Skeletal muscle satellite cell (primary cell): ENCODE measurements at regions not wholly inside any gene's neighbourhood (a gene's known extent, or its start where the extent isn't known, plus 50 kb on each side); places are given as distances from the start of the nearest gene placed in this dataset.
"Not testable (repeated sequence)": the region's sequence is repeated elsewhere in the genome, so short reads cannot be mapped to it uniquely, and the experiment has no call there.

ENCODE experiments used
- H3K27me3 ChIP-seq: 2 replicates; pipeline ENCODE4 v1.7.0; 2013; ENCODE audit warnings: low read length; ENCODE audit not compliant: control insufficient read depth, insufficient read depth
- H3K36me3 ChIP-seq: 2 replicates; pipeline ENCODE4 v1.7.0; 2013; ENCODE audit warnings: mild to moderate bottlenecking, control low read depth, low read length; ENCODE audit not compliant: insufficient read depth
- H3K4me1 ChIP-seq: 2 replicates; pipeline ENCODE4 v1.7.0; 2013; ENCODE audit warnings: low read length; ENCODE audit not compliant: control insufficient read depth, insufficient read depth
- H3K4me2 ChIP-seq: 2 replicates; pipeline ENCODE4 v1.7.0; 2013; ENCODE audit warnings: mild to moderate bottlenecking, low read length
- H3K4me3 ChIP-seq: 2 replicates; pipeline ENCODE4 v1.7.0; 2013; ENCODE audit warnings: low read length
- H3K9ac ChIP-seq: 2 replicates; pipeline ENCODE4 v1.7.0; 2013; ENCODE audit warnings: mild to moderate bottlenecking, low read depth, low read length, moderate library complexity
- H3K9me3 ChIP-seq: replicated peaks from 2 replicates; pipeline ENCODE4 v1.7.0; 2013; ENCODE audit warnings: mild to moderate bottlenecking, control low read depth, low read length

GRCh38 chr4:63222466-63222865 is 1186.8 kb downstream of the TECRL start:
- no peaks in the 10 kb centered on the region for H3K27me3 ChIP-seq

DNA sequence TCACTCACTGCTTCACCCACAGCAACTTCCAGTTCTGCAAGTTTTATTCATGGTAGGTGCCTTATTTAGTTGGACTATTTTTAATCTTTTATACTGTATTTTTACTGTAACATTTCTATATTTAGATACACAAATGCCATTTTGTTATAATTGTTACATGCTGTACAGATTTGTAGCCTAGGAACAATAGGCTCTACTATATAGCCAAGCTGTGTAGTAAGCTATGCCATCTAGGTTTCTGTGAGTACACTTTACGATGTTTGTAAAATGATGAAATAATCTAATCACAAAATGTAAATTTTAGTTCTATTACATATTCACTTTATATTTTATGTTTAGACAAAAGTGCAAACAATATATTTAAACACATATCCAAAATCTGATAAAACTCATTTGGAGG is 1187.8 kb downstream of the TECRL start:
- H3K4me2 ChIP-seq = no peak overlapping the region
- H3K27me3 ChIP-seq = no peaks in the 10 kb centered on the region
- H3K36me3 ChIP-seq = no peaks in the 10 kb centered on the region
- H3K9ac ChIP-seq = no peak overlapping the region
- no peak overlapping the region for H3K4me3 ChIP-seq
- H3K9me3 ChIP-seq = peaks cover 11% of the 10 kb centered on the region
- no peaks in the 10 kb centered on the region for H3K4me1 ChIP-seq

More at GRCh38 chr4:63222466-63222865, 1186.8 kb downstream of the TECRL start:
- Histone ChIP-seq H3K36me3 (no peaks in the 10 kb centered on the region), H3K9ac (no peak overlapping the region), H3K9me3 (peaks cover 11% of the 10 kb centered on the region), H3K4me2 (no peak overlapping the region), H3K4me1 (no peaks in the 10 kb centered on the region), H3K4me3 (no peak overlapping the region)

DNA sequence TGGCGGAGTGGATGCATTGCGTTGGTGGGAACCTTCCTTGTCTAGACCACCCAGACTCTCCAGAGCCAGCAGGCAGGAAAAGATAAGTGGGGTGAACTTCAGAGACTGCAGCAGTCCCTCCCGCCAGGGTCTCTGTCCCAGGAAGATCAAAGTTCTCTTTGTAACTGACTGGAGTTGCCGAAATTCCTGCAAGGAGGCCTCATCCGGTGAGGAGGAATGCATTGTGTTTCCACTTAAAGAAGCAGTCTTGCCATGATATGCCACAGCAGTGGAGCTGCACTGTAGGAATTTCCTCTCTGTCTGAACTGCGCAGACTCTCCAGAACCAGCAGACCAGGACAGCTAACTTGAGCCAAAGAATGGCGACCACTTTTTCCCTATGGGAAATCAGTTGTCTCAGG is 1190.4 kb downstream of the TECRL start:
- Histone ChIP-seq H3K27me3 (no peaks in the 10 kb centered on the region), H3K4me2 (no peak overlapping the region), H3K9me3 (peaks cover 7% of the 10 kb centered on the region), H3K4me1 (no peaks in the 10 kb centered on the region), H3K4me3 (no peak overlapping the region), H3K9ac (no peak overlapping the region), H3K36me3 (no peaks in the 10 kb centered on the region)

- no peaks in the 10 kb centered on the region for H3K4me1 ChIP-seq
- no peak overlapping the region for H3K9ac ChIP-seq
- H3K4me2 ChIP-seq = no peak overlapping the region
- no peaks in the 10 kb centered on the region for H3K27me3 ChIP-seq
- no peaks in the 10 kb centered on the region for H3K36me3 ChIP-seq
- H3K4me3 ChIP-seq = no peak overlapping the region
- H3K9me3 ChIP-seq = peaks cover 3% of the 10 kb centered on the region
Observed at GRCh38 chr4:63214076-63214475, 1195.2 kb downstream of the TECRL start.

- no peaks in the 10 kb centered on the region for H3K9me3 ChIP-seq
- no peaks in the 10 kb centered on the region for H3K4me1 ChIP-seq
- H3K4me3 ChIP-seq = no peak overlapping the region
- no peak overlapping the region for H3K4me2 ChIP-seq
- no peaks in the 10 kb centered on the region for H3K27me3 ChIP-seq
- no peaks in the 10 kb centered on the region for H3K36me3 ChIP-seq
- H3K9ac ChIP-seq = no peak overlapping the region
Observed at GRCh38 chr4:63211776-63212479, 1197.3 kb downstream of the TECRL start.

DNA sequence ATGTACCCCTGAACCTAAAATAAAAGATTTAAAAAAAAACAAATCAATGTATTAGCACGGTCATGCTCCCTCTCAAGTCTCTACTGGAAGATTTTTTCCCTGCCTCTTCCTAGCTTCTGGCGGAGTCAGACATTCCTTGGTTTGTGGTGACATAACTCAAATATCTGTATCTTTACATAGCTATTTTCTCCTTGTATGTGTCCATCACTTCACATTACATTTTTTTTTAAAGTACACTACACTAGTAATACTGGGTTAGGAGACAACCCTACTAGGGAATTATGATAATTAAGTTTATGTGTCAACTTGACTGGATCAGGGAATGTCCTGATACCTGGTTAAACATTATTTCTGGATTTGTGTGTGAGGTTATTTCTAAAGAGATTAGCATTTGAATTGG is 1197.9 kb downstream of the TECRL start:
- Histone ChIP-seq H3K9me3 (no peaks in the 10 kb centered on the region), H3K4me3 (no peak overlapping the region), H3K36me3 (no peaks in the 10 kb centered on the region), H3K27me3 (no peaks in the 10 kb centered on the region), H3K4me1 (no peaks in the 10 kb centered on the region), H3K4me2 (no peak overlapping the region), H3K9ac (no peak overlapping the region)

- not testable (repeated sequence) for H3K36me3 ChIP-seq, H3K4me2 ChIP-seq, H3K9ac ChIP-seq, H3K27me3 ChIP-seq, H3K9me3 ChIP-seq, H3K4me1 ChIP-seq, H3K4me3 ChIP-seq
Observed at GRCh38 chr4:63193029-63193428, 1216.2 kb downstream of the TECRL start.

GRCh38 chr4:63171341-63171740 is 1237.9 kb downstream of the TECRL start:
- Histone ChIP-seq H3K4me2 (no peak overlapping the region), H3K36me3 (no peaks in the 10 kb centered on the region), H3K9me3 (peaks cover 4% of the 10 kb centered on the region), H3K27me3 (no peaks in the 10 kb centered on the region), H3K4me1 (no peaks in the 10 kb centered on the region), H3K9ac (no peak overlapping the region), H3K4me3 (no peak overlapping the region)

- Histone ChIP-seq H3K36me3 (no peaks in the 10 kb centered on the region), H3K9me3 (peaks cover 4% of the 10 kb centered on the region), H3K4me3 (no peak overlapping the region), H3K9ac (no peak overlapping the region), H3K4me2 (no peak overlapping the region), H3K4me1 (no peaks in the 10 kb centered on the region), H3K27me3 (no peaks in the 10 kb centered on the region)
Observed at GRCh38 chr4:63170923-63171322, 1238.3 kb downstream of the TECRL start.

DNA sequence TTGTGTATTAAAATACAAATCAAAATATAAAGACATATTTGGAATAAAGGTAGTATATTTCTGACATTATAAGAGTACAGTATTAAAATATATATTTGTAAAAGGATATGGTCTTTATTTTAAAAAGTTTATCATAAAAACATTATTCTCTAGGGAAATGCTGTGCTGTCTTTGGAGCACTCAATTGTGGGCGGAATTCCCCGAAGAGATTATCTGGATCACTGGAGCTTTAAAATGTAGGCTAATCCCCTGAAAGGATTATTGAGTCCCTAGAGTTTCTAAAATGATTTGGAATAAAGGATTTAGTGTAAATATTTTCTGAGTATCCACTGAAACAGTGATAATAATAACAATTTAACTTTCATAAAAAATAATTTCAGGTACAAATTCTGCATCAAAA is 1239.4 kb downstream of the TECRL start:
- no peaks in the 10 kb centered on the region for H3K36me3 ChIP-seq
- H3K9ac ChIP-seq = no peak overlapping the region
- H3K4me3 ChIP-seq = no peak overlapping the region
- H3K4me1 ChIP-seq = no peaks in the 10 kb centered on the region
- no peaks in the 10 kb centered on the region for H3K27me3 ChIP-seq
- H3K9me3 ChIP-seq = peaks cover 4% of the 10 kb centered on the region
- H3K4me2 ChIP-seq = no peak overlapping the region

GRCh38 chr4:63155561-63155960 is 1253.7 kb downstream of the TECRL start:
- H3K27me3 ChIP-seq = no peaks in the 10 kb centered on the region
- H3K4me1 ChIP-seq = no peaks in the 10 kb centered on the region
- H3K36me3 ChIP-seq = no peaks in the 10 kb centered on the region
- H3K9me3 ChIP-seq = peaks cover 2% of the 10 kb centered on the region
- H3K4me2 ChIP-seq = no peak overlapping the region
- no peak overlapping the region for H3K4me3 ChIP-seq
- no peak overlapping the region for H3K9ac ChIP-seq

DNA sequence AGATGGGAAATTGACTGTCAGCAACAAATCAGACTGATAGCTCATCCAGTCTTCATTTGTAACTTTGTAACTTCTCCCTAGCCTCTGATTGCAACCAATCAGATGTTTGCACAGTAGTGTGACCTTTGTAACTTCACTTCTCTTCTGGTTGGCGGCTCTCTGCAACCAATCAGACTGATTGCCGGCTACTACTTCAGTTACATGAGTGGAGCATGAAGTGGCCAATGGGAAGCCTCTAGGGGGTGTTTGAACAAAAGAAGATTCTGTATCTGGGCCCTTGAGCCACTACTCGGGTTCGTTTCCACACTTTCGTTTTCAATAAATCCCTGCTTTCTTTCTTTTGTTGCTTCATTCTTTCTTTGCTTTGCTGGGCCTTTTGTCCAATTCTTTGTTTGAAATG is 1285.8 kb downstream of the TECRL start:
- no peaks in the 10 kb centered on the region for H3K27me3 ChIP-seq
- no peaks in the 10 kb centered on the region for H3K4me1 ChIP-seq
- no peaks in the 10 kb centered on the region for H3K36me3 ChIP-seq
- peaks cover 4% of the 10 kb centered on the region for H3K9me3 ChIP-seq
- no peak overlapping the region for H3K4me2 ChIP-seq
- H3K9ac ChIP-seq = no peak overlapping the region
- no peak overlapping the region for H3K4me3 ChIP-seq
